Natural killer cell (primary cell): ENCODE measurements at regions not wholly inside any gene's neighbourhood (a gene's known extent, or its start where the extent isn't known, plus 50 kb on each side); places are given as distances from the start of the nearest gene placed in this dataset.

Experiments used
- ATAC-seq, 3 donors: fragments of 150-1000 bp in 2 of 3; fragments of 200-7000 bp in 1 of 3; cut with Tn5 transposase; 1 replicate in 1 of 3; 2 replicates in 2 of 3; pipeline ENCODE4 v1.10.0; 2021; ENCODE audit warnings: mild to moderate bottlenecking in 2 of 3, moderate library complexity in 2 of 3
- DNase-seq, 2 donors: peaks; one replicate each; pipeline versions ENCODE4 v3.0.0 to v3.0.0-alpha.2; 2013 to 2021; ENCODE audit warnings: mixed read lengths in 1 of 2
- H3K27ac ChIP-seq: one replicate; pipeline ENCODE4 v1.5.1; 2013; ENCODE audit warnings: mild to moderate bottlenecking, low read length
- H3K27me3 ChIP-seq: one replicate; pipeline ENCODE4 v1.6.1; 2013; ENCODE audit warnings: low read length; ENCODE audit not compliant: control insufficient read depth, insufficient read depth
- H3K36me3 ChIP-seq: one replicate; pipeline ENCODE4 v1.6.1; 2013; ENCODE audit warnings: low read length; ENCODE audit not compliant: control insufficient read depth, insufficient read depth
- H3K4me1 ChIP-seq: one replicate; pipeline ENCODE4 v1.6.1; 2013; ENCODE audit warnings: low read length; ENCODE audit not compliant: control insufficient read depth, insufficient read depth
- H3K4me3 ChIP-seq: one replicate; pipeline ENCODE4 v1.5.1; 2013; ENCODE audit warnings: low read length
- H3K9me3 ChIP-seq: one replicate; pipeline ENCODE4 v1.6.1; 2013; ENCODE audit warnings: low read length; ENCODE audit not compliant: control insufficient read depth, insufficient read depth
- H3K27ac Mint-ChIP-seq, 2 donors: one replicate each; pipeline ENCODE4 v1.8.0; 2022; ENCODE audit warnings: mild to moderate bottlenecking in 2 of 2, mixed read lengths in 2 of 2, moderate library complexity in 1 of 2
- H3K27me3 Mint-ChIP-seq, 2 donors: one replicate each; pipeline ENCODE4 v1.8.0; 2022; ENCODE audit warnings: low read depth in 2 of 2, mixed read lengths in 2 of 2
- H3K36me3 Mint-ChIP-seq: one replicate; pipeline ENCODE4 v1.8.0; 2022; ENCODE audit warnings: mixed read lengths
- H3K4me1 Mint-ChIP-seq, 2 donors: one replicate each; pipeline ENCODE4 v1.8.0; 2022; ENCODE audit warnings: mixed read lengths in 2 of 2
- H3K4me3 Mint-ChIP-seq: one replicate; pipeline ENCODE4 v1.8.0; 2022; ENCODE audit warnings: mild to moderate bottlenecking, moderate library complexity, mixed read lengths
- H3K9me3 Mint-ChIP-seq, 2 donors: one replicate each; pipeline ENCODE4 v1.8.0; 2022; ENCODE audit warnings: mixed read lengths in 2 of 2
- CTCF ChIP-seq: fragments of 200-600 bp; IDR thresholded peaks from one replicate; pipeline ENCODE4 v1.8.0; 2022; ENCODE audit warnings: antibody characterized with exemption
- WGBS: methylation state at CpG from one replicate; pipeline ENCODE4 v1.1.7; 2013; ENCODE audit warnings: missing lambda C conversion rate; ENCODE audit not compliant: insufficient coverage; 5-methylcytosine and 5-hydroxymethylcytosine counted together
- intact Hi-C: fragments of 100-400 bp; cut with micrococcal nuclease; formaldehyde crosslinking; loops from one replicate; pipeline ENCODE4 v1.14.2; 2022

GRCh38 chr10:129192344-129193128, 274.5 kb upstream of the MGMT start:
- Histone ChIP-seq H3K27ac (no peak overlapping the region), H3K36me3 (no peaks in the 10 kb centered on the region), H3K27me3 (no peaks in the 10 kb centered on the region), H3K9me3 (no peaks in the 10 kb centered on the region), H3K4me1 (no peaks in the 10 kb centered on the region), H3K4me3 (no peak overlapping the region)
- no peaks in the 10 kb centered on the region for H3K9me3 Mint-ChIP-seq
- no peak for TF ChIP-seq CTCF
- no peaks in the 10 kb centered on the region for H3K36me3 Mint-ChIP-seq
- ATAC-seq, result no peak
- H3K4me3 Mint-ChIP-seq, result no peak overlapping the region
- H3K4me1 Mint-ChIP-seq, result no peaks in the 10 kb centered on the region
- H3K27me3 Mint-ChIP-seq, result peaks cover 7 to 30% of the 10 kb centered on the region in 2 donors
- 76% methylated on average over 10 of the region's 11 CpGs for WGBS
- DNase-seq, result no peak
- intact Hi-C loops, result no loop called here
- no peak overlapping the region for H3K27ac Mint-ChIP-seq

DNA sequence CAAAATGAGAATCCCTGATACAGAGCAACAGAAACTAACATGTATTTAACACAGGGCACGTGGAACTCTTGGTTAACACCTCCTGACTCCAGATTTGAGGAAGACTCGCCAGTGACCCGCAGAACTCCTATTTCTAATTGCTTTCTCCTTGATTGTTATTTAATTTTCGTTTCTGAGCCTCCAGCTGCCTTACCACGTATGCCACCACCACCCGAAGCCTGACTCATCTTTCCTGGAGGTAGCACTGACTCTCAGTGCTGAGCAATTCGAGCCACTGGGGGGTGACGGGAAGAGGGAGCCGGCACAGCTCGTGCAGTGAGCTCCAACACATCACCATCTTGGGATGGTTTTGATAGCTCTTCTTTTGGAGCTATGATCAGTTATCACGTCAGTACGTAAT, 273.9 kb upstream of the MGMT start:
- H3K4me3 Mint-ChIP-seq, result no peak overlapping the region
- Histone ChIP-seq H3K4me3 (no peak overlapping the region), H3K27ac (no peak overlapping the region), H3K36me3 (no peaks in the 10 kb centered on the region), H3K9me3 (no peaks in the 10 kb centered on the region), H3K27me3 (no peaks in the 10 kb centered on the region), H3K4me1 (no peaks in the 10 kb centered on the region)
- H3K36me3 Mint-ChIP-seq, result no peaks in the 10 kb centered on the region
- no peak for ATAC-seq
- no peak overlapping the region for H3K27ac Mint-ChIP-seq
- DNase-seq, result no peak
- no peak for TF ChIP-seq CTCF
- no peaks in the 10 kb centered on the region for H3K9me3 Mint-ChIP-seq
- H3K4me1 Mint-ChIP-seq, result no peaks in the 10 kb centered on the region
- WGBS, result 55% methylated on average over 12 of the region's 12 CpGs
- intact Hi-C loops, result no loop called here
- peaks cover 7 to 30% of the 10 kb centered on the region in 2 donors for H3K27me3 Mint-ChIP-seq

- H3K9me3 Mint-ChIP-seq, result no peaks in the 10 kb centered on the region
- no peaks in the 10 kb centered on the region for H3K27me3 ChIP-seq
- ATAC-seq, result no peak
- no peak overlapping the region for H3K27ac ChIP-seq
- WGBS, result 35% methylated on average over 3 of the region's 3 CpGs
- TF ChIP-seq CTCF, result no peak
- no peaks in the 10 kb centered on the region for H3K4me1 Mint-ChIP-seq
- H3K4me3 ChIP-seq, result no peak overlapping the region
- intact Hi-C loops, result no loop called here
- H3K9me3 ChIP-seq, result no peaks in the 10 kb centered on the region
- DNase-seq, result no peak
- H3K36me3 Mint-ChIP-seq, result no peaks in the 10 kb centered on the region
- H3K4me1 ChIP-seq, result no peaks in the 10 kb centered on the region
- H3K36me3 ChIP-seq, result no peaks in the 10 kb centered on the region
- H3K27me3 Mint-ChIP-seq, result peaks cover 7 to 25% of the 10 kb centered on the region in 2 donors
- H3K27ac Mint-ChIP-seq, result no peak overlapping the region
- no peak overlapping the region for H3K4me3 Mint-ChIP-seq
Observed at GRCh38 chr10:129194181-129194870, 272.7 kb upstream of the MGMT start.
